Left renal cortex interstitium (tissue), 4 donors: ENCODE measurements at regions not wholly inside any gene's neighbourhood (a gene's known extent, or its start where the extent isn't known, plus 50 kb on each side); places are given as distances from the start of the nearest gene placed in this dataset.
"Not testable (repeated sequence)": the region's sequence is repeated elsewhere in the genome, so short reads cannot be mapped to it uniquely, and the experiment has no call there.

ENCODE experiments used
- DNase-seq, 4 donors: peaks; one replicate each; pipeline ENCODE4 v3.0.0-alpha.2; 2013; ENCODE audit warnings: low read depth in 4 of 4, low spot score in 2 of 4, missing footprints in 1 of 4

DNA sequence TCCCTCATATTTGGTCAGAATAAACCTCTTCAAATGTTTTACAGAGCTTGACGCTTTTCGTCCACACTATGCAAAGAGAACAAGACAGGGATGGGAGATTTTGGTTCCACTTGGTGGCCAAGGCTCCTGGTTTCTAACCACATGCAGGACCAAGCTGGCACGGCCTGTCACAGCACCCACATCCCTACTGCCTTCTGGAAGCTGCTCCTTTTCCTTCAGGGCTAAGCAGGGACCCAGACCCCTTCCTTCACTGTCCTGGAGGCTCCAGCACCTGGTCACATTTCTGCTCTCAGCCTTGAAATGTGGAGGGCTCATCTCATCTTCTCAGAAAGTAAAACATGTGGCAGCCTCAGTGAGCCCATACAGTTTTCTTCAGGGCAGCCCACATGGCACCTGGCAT, 50.4 kb upstream of the ARHGEF7 start:
- DNase-seq: no peak

DNA sequence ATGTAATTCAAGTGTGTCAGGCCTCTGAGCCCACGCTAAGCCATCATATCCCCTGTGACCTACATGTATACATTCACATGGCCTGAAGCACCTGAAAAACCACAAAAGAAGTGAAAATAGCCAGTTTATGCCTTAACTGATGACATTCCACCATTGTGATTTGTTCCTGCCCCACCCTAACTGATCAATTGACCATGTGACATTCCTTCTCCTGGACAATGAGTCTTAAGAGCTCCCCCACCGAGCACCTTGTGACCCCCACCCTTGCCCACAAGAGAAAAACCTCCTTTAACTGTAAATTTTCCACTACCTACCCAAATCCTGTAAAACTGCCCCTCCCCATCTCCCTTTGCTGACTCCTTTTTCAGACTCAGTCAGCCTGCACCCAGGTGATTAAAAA, 52.1 kb upstream of the ARHGEF7 start:
- DNase-seq: no peak

DNA sequence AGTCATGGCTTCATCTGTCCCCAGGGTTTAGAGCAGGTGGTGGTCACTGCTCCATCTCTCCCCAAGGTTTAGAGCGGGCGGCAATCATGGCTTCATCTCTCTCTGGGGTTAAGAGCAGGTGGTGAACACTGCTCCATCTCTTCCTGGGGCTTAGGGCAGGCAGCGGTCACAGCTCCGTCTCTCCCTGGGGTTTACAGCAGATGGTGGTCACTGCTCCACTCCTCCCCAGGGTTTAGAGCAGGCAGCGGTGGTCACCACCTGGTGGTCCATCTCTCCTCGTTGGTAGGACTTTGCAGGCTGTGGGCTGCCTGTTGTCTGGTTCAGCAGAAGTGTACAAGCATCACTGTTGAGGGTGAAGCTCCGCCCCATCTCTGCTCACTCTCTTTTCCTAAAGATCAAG, 52.8 kb upstream of the ARHGEF7 start:
- no peak for DNase-seq

GRCh38 chr13:111061358-111062045, 53.6 kb upstream of the ARHGEF7 start:
- DNase-seq: no peak

GRCh38 chr13:111060237-111060919, 54.7 kb upstream of the ARHGEF7 start:
- DNase-seq: no peak

- DNase-seq: no peak
Observed at GRCh38 chr13:111058796-111059506, 56.2 kb upstream of the ARHGEF7 start.

- not testable (repeated sequence) for DNase-seq
Observed at GRCh38 chr13:111058339-111058738, 56.8 kb upstream of the ARHGEF7 start.

DNA sequence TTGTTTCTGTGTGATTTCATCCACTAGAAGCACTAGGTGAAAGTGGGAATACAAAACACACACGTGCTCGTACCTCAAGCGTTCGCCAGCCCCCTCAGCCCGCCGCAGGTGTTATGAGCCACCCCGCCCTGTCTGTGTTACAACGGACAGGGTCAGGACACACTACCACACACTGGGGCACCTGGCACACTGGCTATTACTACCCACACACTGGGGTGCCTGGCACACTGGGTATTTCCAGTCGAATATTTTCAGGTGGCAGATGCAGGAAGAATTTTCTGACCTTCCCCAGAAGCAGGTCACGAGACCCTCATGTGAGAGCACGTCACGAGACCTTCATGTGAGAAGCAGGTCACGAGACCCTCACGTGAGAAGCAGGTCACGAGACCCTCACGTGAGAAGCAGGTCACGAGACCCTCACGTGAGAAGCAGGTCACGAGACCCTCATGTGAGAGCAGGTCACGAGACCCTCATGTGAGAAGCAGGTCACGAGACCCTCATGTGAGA, 63.3 kb upstream of the ARHGEF7 start:
- not testable (repeated sequence) for DNase-seq

- no peak for DNase-seq
Observed at GRCh38 chr13:111051041-111051725, 63.9 kb upstream of the ARHGEF7 start.

GRCh38 chr13:111050539-111050879, 64.6 kb upstream of the ARHGEF7 start:
- DNase-seq: no peak

DNA sequence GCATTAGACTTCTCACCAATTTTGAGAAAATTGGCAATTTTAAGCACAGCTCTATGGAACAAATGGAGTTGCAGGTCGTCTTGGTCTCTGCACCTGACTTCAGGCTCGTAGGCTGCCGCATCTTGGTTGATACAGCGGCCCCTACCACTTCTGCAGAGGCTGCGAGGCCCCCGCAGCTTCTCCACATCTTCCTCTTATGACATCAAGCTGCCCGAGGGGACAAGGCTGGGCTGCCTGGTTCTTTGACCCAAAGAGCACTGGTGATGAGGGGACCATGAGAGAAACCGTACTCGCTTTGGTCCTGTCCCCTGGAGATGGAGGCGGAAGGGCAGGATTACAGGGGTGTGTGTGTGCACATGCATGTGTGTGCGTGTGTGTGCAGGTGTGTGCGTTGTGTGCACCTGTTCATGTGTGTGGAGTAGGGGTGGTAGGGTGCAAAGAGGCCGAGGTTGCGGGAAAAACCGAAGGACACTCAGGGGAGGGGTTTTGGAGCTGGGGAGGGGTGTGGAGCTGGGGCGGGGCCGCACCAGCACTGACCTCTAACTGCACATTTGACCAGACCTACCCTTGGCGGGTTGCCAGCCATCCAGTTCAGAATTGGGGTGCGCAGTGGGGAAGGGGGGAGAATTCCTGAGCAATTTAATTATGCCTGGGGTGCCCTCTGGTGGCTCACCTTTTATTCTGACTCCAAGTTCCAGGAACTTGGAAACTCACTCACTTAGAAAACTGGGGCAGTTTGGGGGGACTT, 65.1 kb upstream of the ARHGEF7 start:
- no peak for DNase-seq

GRCh38 chr13:111048387-111048786, 66.7 kb upstream of the ARHGEF7 start:
- no peak for DNase-seq

DNA sequence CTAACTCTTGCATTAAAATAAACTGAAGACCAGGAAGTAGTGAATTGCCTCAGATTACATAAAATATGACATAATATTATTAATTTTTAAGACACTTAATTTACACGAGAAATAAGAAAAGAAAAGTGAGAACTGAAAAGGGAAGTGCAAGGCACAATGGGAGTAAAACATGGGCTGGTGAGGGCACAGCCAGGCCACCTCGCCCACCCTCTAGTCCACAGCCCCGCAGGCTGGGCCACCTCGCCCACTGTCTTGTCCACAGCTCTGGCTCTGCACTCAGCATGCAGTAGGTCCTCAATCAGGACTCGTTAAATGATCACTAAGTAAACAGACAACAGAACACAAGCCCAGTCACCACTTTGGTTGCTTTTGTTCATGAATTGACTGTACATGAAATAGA, 67.8 kb upstream of the ARHGEF7 start:
- no peak for DNase-seq

GRCh38 chr13:111046590-111047141, 68.4 kb upstream of the ARHGEF7 start:
- no peak for DNase-seq

DNA sequence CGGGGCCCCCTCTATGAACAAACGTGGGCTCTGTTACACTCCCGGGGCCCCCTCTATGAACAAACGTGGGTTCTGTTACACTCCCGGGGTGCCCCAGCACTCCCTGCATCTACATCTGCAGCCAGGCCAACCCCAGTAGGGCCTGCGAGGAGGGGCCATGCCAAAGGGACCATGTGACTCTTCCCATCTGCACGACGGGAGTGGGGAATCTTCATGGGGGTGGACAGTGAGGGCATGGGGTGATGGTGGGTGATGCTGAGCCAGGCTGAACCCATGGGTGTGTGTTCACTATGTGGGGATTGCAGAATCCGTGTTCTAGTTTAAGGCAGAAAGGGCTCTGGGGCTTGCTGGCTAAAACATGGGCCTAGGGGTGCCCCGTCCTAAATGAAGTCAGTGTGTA, 69.9 kb upstream of the ARHGEF7 start:
- no peak for DNase-seq

DNA sequence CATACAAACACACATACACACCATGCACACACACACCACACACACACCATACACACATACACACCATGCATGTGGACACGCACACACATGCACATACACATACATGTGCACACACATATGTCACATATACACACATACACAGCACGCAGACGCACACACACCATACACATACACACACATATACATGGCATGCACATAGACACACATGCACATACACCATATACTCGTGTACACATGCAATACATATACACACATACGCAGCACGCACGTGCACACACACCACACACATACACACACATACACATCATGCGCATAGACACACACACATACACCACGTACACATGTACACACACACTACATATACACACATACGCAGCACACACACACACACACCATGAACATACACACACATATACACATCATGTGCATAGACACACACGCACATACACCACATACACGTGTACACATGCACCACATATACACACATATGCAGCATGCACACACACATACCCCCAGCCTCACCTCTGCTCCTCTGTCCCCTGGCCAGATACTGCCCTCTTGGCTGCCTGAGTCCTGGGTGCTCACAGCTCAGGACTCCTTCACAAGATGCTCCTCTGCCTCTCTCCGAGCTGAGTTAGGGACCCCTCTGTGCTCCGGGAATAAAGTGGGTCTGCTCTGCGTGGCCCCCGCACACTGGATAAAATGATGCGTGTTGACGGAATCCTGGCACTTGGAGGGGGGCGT, 70.9 kb upstream of the ARHGEF7 start:
- DNase-seq: no peak

- no peak for DNase-seq
Observed at GRCh38 chr13:111043575-111043982, 71.5 kb upstream of the ARHGEF7 start.

DNA sequence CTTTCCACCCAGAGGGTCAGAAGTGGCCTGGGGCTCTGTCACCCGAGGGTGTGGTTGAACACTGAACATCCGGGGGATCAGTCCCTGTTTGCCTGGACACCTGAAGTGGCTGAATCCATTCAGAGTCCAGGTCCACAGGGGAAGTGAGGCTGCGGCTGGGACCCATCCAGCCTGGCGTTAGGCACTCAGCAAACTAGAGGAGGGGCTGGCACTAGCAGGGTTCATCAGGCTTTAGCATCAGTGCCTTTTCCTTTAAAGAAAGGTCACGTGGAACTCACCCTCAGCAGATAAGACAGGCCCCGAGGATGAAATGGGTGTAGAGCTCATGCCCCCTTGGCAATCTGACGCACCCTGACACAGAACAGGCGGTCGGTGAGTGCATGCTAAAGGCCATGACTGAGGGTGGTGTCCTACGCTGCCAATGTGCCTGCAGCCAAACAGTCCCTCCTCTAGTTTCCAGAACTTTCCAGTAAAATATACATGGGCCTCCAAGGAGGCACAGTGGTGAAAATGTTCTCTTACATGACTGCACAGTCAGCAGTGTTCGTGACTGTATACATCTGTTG, 72.4 kb upstream of the ARHGEF7 start:
- no peak for DNase-seq

GRCh38 chr13:111040830-111041229, 74.3 kb upstream of the ARHGEF7 start:
- DNase-seq: no peak
